Dedifferentiated amniotic fluid mesenchymal stem cell (primary cell): ENCODE measurements at regions not wholly inside any gene's neighbourhood (a gene's known extent, or its start where the extent isn't known, plus 50 kb on each side); places are given as distances from the start of the nearest gene placed in this dataset.
"Not testable (repeated sequence)": the region's sequence is repeated elsewhere in the genome, so short reads cannot be mapped to it uniquely, and the experiment has no call there.

Source experiments
- DNase-seq: peaks from one replicate; pipeline ENCODE4 v3.0.0-alpha.2; 2016; ENCODE audit errors: extremely low spot score

GRCh38 chrX:71822314-71822713 lies 59.2 kb downstream of the CXorf49B start:
- not testable (repeated sequence) for DNase-seq

- no peak for DNase-seq
Observed at GRCh38 chrX:71823391-71824057, 60.4 kb downstream of the CXorf49B start.

GRCh38 chrX:71828086-71828485 lies 64.9 kb downstream of the CXorf49B start:
- no peak for DNase-seq

DNA sequence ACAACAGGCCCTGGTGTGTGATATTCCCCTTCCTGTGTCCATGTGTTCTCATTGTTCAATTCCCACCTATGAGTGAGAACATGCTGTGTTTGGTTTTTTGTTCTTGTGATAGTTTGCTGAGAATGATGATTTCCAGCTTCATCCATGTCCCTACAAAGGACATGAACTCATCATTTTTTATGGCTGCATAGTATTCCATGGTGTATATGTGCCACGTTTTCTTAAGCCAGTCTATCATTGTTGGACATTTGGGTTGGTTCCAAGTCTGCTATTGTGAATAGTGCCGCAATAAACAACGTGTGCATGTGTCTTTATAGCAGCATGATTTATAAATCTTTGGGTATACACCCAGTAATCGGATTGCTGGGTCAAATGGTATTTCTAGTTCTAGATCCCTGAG lies 72.6 kb upstream of the NHSL2 start:
- not testable (repeated sequence) for DNase-seq

DNA sequence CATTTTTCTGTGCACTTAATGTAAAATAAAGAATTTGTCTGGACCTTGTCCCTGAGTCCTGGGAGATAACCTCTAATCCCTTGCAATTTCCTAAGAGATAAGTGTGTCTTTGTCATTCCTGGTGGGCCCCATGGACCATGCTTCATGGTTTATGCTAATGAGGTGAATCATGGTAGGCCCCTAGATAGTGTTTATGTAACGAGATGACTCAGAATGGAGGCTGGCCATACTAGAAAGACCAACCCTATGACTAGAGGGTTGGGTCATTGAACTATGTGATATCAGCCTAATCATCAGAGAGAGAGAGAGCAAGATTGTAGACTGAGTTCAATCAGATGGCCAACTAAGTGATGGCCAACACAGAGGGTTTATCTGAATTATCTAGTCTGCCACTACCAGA lies 64.2 kb upstream of the NHSL2 start:
- DNase-seq = no peak

- DNase-seq = no peak
Observed at GRCh38 chrX:71852182-71852581, 58.5 kb upstream of the NHSL2 start.

DNA sequence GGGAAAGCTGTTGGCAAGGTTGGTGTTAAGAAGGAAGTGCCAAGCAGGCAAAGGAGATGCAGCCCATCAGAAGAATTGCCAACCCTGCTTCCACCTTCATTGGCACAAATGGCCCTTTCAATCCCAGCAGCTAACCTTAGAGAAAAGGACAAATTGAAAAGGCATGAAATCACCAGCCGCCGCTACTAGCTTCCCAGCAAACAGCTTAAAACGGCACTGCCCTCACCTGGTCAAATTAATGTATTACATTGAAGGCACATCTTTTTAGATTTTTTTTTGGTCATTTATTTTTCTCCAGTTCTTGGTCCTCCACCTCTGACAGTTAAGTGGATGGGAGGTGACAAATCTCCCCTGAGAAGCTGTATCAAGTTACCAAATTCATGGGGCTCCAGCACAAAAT lies 51.0 kb upstream of the NHSL2 start:
- peak; percentile 30 for DNase-seq
